Vagina (tissue), 2 donors: ENCODE measurements at regions not wholly inside any gene's neighbourhood (a gene's known extent, or its start where the extent isn't known, plus 50 kb on each side); places are given as distances from the start of the nearest gene placed in this dataset.

Source experiments
- POLR2A ChIP-seq, 2 donors: fragments of 450-650 bp; IDR thresholded peaks; one replicate each; pipeline ENCODE4 v1.6.1; 2017; ENCODE audit warnings: antibody characterized with exemption in 2 of 2, mild to moderate bottlenecking in 2 of 2, moderate library complexity in 2 of 2
- TF ChIP-seq, protein P1 (sequence below), 3 experiments: fragments of 450-650 bp in 2 of 3; fragments of 200-600 bp in 1 of 3; sonication (generic) in 1 of 3; IDR thresholded peaks; one replicate each; pipeline ENCODE4 v1.5.1; 2017 to 2019; ENCODE audit warnings: antibody characterized with exemption in 3 of 3, mild to moderate bottlenecking in 2 of 3, moderate library complexity in 2 of 3

DNA sequence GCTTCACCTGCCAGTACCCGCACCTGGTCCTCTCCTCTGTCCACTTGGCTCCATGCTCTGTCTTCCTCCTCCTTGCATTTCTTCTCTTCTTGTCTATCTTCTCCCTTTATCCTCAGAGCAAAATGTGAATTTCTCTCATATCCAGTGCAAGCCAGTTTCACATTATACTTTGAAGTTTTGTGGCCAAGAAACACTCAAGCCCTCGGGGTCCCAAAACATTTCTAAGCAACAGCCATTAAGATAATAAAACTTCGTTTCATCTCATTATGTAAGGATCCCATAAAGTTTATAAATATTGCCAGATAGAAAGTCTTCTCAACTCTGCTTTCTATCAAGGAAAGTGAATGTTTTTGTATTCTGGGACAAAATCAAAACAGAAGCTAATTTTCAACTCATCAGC, 178.8 kb downstream of the SNX18 start:
- TF ChIP-seq, protein P1, sequence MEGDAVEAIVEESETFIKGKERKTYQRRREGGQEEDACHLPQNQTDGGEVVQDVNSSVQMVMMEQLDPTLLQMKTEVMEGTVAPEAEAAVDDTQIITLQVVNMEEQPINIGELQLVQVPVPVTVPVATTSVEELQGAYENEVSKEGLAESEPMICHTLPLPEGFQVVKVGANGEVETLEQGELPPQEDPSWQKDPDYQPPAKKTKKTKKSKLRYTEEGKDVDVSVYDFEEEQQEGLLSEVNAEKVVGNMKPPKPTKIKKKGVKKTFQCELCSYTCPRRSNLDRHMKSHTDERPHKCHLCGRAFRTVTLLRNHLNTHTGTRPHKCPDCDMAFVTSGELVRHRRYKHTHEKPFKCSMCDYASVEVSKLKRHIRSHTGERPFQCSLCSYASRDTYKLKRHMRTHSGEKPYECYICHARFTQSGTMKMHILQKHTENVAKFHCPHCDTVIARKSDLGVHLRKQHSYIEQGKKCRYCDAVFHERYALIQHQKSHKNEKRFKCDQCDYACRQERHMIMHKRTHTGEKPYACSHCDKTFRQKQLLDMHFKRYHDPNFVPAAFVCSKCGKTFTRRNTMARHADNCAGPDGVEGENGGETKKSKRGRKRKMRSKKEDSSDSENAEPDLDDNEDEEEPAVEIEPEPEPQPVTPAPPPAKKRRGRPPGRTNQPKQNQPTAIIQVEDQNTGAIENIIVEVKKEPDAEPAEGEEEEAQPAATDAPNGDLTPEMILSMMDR (IDR thresholded peaks at IDR 0.05) = no peak
- no peak for TF ChIP-seq POLR2A (IDR thresholded peaks at IDR 0.05)
